Endothelial cell of umbilical vein (primary cell): ENCODE measurements at regions not wholly inside any gene's neighbourhood (a gene's known extent, or its start where the extent isn't known, plus 50 kb on each side); places are given as distances from the start of the nearest gene placed in this dataset.

ENCODE experiments used
- CTCF ChIP-seq, 2 donors: IDR thresholded peaks; 1 replicate in 1 of 2; 2 replicates in 1 of 2; pipeline ENCODE4 v1.5.1; 2011; ENCODE audit warnings: low read length in 2 of 2, mild to moderate bottlenecking in 2 of 2, moderate library complexity in 2 of 2, control low read depth in 1 of 2, inconsistent platforms in 1 of 2, low read depth in 1 of 2; ENCODE audit not compliant: insufficient read depth in 1 of 2; ENCODE audit errors: extremely low read depth in 1 of 2
- EZH2 ChIP-seq: IDR thresholded peaks from 2 replicates; pipeline ENCODE4 v1.6.1; 2012; ENCODE audit warnings: borderline replicate concordance, low read depth, mild to moderate bottlenecking, moderate library complexity, low read length, inconsistent platforms; ENCODE audit not compliant: severe bottlenecking
- JUN ChIP-seq: IDR thresholded peaks from 2 replicates; pipeline ENCODE4 v1.6.1; 2011; ENCODE audit warnings: borderline replicate concordance, low read depth; ENCODE audit not compliant: insufficient read length, insufficient read depth
- MAX ChIP-seq: IDR thresholded peaks from 2 replicates; pipeline ENCODE4 v1.6.1; 2011; ENCODE audit not compliant: insufficient read depth, insufficient read length
- POLR2A ChIP-seq: IDR thresholded peaks from 2 replicates; pipeline ENCODE4 v1.6.1; 2012; ENCODE audit warnings: low read depth, mild to moderate bottlenecking, control low read depth, low read length

- no peak for TF ChIP-seq CTCF (IDR thresholded peaks at IDR 0.05; ENCODE audit: extremely low read depth in 1 of 2, insufficient read depth in 1 of 2, low read depth in 1 of 2, low read length in 2 of 2)
- TF ChIP-seq POLR2A = no peak
- no peak for TF ChIP-seq JUN
- TF ChIP-seq MAX = no peak
- TF ChIP-seq EZH2 = no peak
Measured at GRCh38 chr7:98763441-98763840, 106.4 kb downstream of the TMEM130 start.
